Activated T-helper 1 cell treated with anti-CD3 and anti-CD28 coated beads, Interleukin-12 subunit alpha, Interleukin-12 subunit beta, Interleukin-2, Interleukin-4 antibody, amounts not matched to agents 30 ng/mL and 10 ng/mL and 1 ng/mL, durations not matched to agents 14 hours and 24 hours and 36 hours (primary cell): ENCODE measurements at regions not wholly inside any gene's neighbourhood (a gene's known extent, or its start where the extent isn't known, plus 50 kb on each side); places are given as distances from the start of the nearest gene placed in this dataset.

Source experiments
- DNase-seq: peaks from one replicate; pipeline ENCODE4 v3.0.0; 2021; ENCODE audit warnings: low spot score
- H3K27ac Mint-ChIP-seq: one replicate; pipeline ENCODE4 v1.8.0; 2021; ENCODE audit warnings: mild to moderate bottlenecking, mixed read lengths
- H3K27me3 Mint-ChIP-seq: one replicate; pipeline ENCODE4 v1.8.0; 2022; ENCODE audit warnings: mild to moderate bottlenecking, moderate library complexity, mixed read lengths; ENCODE audit not compliant: insufficient read depth
- H3K36me3 Mint-ChIP-seq: one replicate; pipeline ENCODE4 v1.8.0; 2021; ENCODE audit warnings: low read depth, mixed read lengths
- H3K4me1 Mint-ChIP-seq: one replicate; pipeline ENCODE4 v1.8.0; 2021; ENCODE audit warnings: low read depth, mixed read lengths
- H3K4me3 Mint-ChIP-seq: one replicate; pipeline ENCODE4 v1.8.0; 2021; ENCODE audit warnings: mild to moderate bottlenecking, moderate library complexity, mixed read lengths
- H3K9me3 Mint-ChIP-seq: one replicate; pipeline ENCODE4 v1.8.0; 2021; ENCODE audit warnings: mixed read lengths
- intact Hi-C: fragments of 100-400 bp; cut with micrococcal nuclease; formaldehyde crosslinking; loops from one replicate; pipeline ENCODE4 v1.15.1; 2024

DNA sequence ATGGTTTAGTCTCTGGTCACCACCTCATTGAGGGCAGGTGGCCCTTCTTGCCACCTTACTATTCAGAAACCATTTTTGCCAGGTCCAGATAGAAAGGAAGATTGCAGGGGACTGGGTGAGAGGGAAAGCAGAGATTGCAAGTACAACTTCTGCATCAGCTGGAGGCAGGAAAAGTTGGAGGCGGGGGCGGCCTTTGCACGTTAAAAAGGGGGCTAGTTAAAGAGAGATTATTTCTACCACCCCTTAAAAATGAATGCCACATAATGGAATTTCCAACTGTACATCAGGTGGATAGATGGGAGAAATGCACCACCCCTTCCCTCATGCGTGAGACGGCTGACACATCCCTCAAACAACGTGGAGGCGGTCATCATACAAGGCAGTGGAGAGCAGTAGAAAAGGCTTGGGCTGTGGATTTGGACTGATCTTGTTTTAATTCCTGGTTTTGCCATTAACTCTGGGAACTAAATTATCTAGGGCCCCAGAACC is 95.4 kb upstream of the CNKSR3 start:
- intact Hi-C loops = loop anchor here (1.0 to 5.0 kb wide), 10 partner anchors 126 to 812 kb away; partner anchors contain the start of gene SCAF8
- Mint-ChIP-seq H3K36me3 (no peaks in the 10 kb centered on the region), H3K4me1 (peaks cover 24% of the 10 kb centered on the region), H3K4me3 (peak overlapping the region; percentile 60), H3K9me3 (no peaks in the 10 kb centered on the region), H3K27ac (peak overlapping the region; percentile 86), H3K27me3 (peaks cover 3% of the 10 kb centered on the region)
- no peak for DNase-seq

DNA sequence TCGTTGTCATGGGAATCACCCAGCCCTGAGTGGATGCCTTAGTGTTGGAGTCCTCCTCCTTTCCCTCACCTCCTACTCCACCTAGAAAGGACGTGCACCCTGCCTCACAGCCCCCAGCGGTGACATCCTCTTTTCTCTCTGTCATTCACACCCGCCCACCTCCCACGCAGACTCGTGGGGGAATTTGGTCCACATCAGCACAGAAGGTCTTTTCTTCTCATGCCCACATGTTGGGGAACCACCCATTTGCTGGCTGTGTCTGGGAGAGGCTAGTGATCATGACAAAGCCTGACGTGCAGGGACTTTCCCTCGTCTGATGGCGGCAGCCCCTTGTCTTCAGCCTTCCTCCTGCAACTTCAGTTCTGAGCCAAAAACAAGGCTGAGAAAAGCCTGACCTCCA is 96.0 kb upstream of the CNKSR3 start:
- intact Hi-C loops = loop anchor here (1.0 to 5.0 kb wide), 9 partner anchors 126 to 812 kb away; partner anchors contain the start of gene SCAF8
- peaks cover 3% of the 10 kb centered on the region for H3K27me3 Mint-ChIP-seq
- H3K27ac Mint-ChIP-seq = peak overlapping the region; percentile 86
- no peaks in the 10 kb centered on the region for H3K9me3 Mint-ChIP-seq
- peak; percentile 66 for DNase-seq
- peaks cover 24% of the 10 kb centered on the region for H3K4me1 Mint-ChIP-seq
- peak overlapping the region; percentile 65 for H3K4me3 Mint-ChIP-seq
- no peaks in the 10 kb centered on the region for H3K36me3 Mint-ChIP-seq

DNA sequence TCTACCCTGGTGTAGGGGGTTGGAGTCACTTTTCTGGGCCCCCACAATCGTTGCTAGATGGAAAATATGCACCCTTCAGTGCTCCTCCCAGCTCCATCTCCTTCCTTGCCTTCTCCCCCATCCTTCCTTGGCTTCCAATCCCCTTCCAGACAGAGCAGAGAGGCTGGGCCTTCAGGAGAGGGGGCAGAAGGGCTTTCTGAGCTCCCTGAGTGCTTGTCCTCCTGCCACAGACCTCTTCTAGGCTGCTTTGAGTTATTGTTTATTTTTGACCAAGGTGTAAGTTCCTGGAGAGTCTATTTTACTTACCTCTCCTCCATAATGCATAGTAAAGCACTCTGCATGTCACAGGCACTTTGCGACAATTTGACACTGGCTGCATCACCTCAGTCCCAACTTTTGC is 96.4 kb upstream of the CNKSR3 start:
- peaks cover 3% of the 10 kb centered on the region for H3K27me3 Mint-ChIP-seq
- DNase-seq = no peak
- peak overlapping the region; percentile 65 for H3K4me3 Mint-ChIP-seq
- intact Hi-C loops = loop anchor here (1.0 to 5.0 kb wide), 9 partner anchors 125 to 811 kb away; partner anchors contain the start of gene SCAF8
- H3K27ac Mint-ChIP-seq = peak overlapping the region; percentile 86
- H3K9me3 Mint-ChIP-seq = no peaks in the 10 kb centered on the region
- no peaks in the 10 kb centered on the region for H3K36me3 Mint-ChIP-seq
- H3K4me1 Mint-ChIP-seq = peaks cover 24% of the 10 kb centered on the region

DNA sequence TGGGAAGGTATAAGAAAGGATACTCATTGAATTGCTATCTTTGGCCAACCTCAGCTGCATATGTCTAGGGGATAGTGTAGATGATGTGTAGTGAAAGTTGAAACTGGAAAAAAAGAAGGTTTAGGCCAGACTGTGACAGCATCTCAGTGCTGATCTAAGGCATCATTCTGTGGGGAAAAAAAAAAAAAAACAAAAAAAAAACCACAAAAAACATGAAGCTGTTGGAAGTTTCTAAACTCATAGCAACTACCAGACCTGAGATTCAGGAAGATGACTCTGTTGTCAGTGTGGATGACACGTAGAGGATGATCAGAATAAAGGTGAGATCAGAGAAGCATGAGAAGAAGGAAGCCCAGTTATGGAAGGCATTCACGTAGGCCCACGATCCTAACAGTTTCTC is 100.8 kb upstream of the CNKSR3 start:
- H3K9me3 Mint-ChIP-seq = no peaks in the 10 kb centered on the region
- no peak overlapping the region for H3K4me3 Mint-ChIP-seq
- no peak for DNase-seq
- H3K4me1 Mint-ChIP-seq = peaks cover 10% of the 10 kb centered on the region
- H3K27ac Mint-ChIP-seq = no peak overlapping the region
- intact Hi-C loops = no loop called here
- H3K36me3 Mint-ChIP-seq = no peaks in the 10 kb centered on the region
- peaks cover 3% of the 10 kb centered on the region for H3K27me3 Mint-ChIP-seq

DNA sequence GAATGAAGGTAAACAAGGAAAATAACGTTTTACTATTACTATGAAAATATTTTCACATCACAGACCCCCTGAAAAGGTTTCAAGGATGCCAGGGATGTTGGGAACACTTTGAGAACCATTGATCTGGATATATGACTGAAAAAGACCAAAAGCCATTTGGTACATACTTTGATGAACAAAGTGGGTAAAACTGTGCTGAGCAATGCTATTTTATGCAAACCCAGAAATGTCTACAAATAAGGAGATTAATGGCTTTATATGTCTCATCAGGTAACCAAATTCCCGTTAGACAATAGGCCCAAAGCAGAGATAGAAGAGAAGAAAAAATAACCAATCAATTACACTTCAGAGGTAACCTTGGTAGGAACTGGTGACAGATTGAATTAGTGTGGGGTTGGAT is 101.4 kb upstream of the CNKSR3 start:
- H3K27me3 Mint-ChIP-seq = peaks cover 3% of the 10 kb centered on the region
- H3K4me3 Mint-ChIP-seq = no peak overlapping the region
- intact Hi-C loops = no loop called here
- H3K4me1 Mint-ChIP-seq = peaks cover 4% of the 10 kb centered on the region
- no peak overlapping the region for H3K27ac Mint-ChIP-seq
- no peaks in the 10 kb centered on the region for H3K36me3 Mint-ChIP-seq
- DNase-seq = no peak
- no peaks in the 10 kb centered on the region for H3K9me3 Mint-ChIP-seq

DNA sequence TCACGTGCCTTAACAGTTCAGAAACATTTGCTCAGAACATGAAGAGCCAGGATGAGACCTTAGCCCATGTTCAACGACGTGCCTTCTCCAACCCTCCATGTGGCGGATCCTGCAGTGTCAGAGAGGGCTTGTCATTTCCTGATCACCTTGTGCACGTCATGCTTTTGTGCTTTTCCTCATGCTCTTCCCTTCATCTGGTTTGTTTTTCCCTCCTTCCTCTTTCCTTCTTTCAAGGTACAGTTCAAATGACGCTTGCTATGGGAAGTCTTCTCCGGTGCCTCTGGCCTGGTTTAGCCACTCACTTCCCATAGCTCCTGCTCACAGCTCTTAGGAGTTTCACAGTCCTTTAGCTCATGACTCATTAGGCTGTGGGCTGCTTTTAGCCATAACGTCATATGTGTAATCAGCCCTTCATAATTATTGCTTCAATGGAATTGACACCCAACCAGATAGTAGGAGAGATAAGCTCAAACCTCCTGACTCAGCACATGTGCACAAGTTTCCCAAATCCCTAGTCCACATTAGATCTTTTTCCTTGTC is 102.7 kb upstream of the CNKSR3 start:
- no peaks in the 10 kb centered on the region for H3K9me3 Mint-ChIP-seq
- H3K27me3 Mint-ChIP-seq = peaks cover 3% of the 10 kb centered on the region
- no peak overlapping the region for H3K4me3 Mint-ChIP-seq
- DNase-seq = no peak
- no peaks in the 10 kb centered on the region for H3K36me3 Mint-ChIP-seq
- intact Hi-C loops = no loop called here
- H3K27ac Mint-ChIP-seq = no peak overlapping the region
- no peaks in the 10 kb centered on the region for H3K4me1 Mint-ChIP-seq

DNA sequence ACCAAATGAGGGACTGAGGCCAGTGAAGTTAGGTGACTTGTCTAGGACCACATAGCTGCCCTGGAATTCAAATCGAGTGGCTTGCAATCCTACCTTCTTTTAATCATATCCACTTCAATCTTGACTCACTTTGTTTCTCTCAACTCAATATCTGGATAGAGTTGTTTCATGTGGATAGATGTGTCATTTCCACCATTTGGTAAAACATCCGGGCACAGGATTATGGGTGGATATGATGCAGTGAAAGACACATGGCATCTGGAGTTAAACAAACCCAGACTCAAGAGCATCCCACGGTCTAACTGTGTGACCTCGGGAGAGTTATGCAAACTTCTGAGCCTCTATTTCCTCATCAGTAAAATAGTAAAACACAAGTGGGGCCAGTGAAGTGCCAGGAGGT is 103.6 kb upstream of the CNKSR3 start:
- Mint-ChIP-seq H3K27me3 (peaks cover 3% of the 10 kb centered on the region), H3K4me1 (no peaks in the 10 kb centered on the region), H3K36me3 (no peaks in the 10 kb centered on the region), H3K9me3 (no peaks in the 10 kb centered on the region), H3K4me3 (no peak overlapping the region), H3K27ac (no peak overlapping the region)
- DNase-seq = no peak
- intact Hi-C loops = no loop called here

DNA sequence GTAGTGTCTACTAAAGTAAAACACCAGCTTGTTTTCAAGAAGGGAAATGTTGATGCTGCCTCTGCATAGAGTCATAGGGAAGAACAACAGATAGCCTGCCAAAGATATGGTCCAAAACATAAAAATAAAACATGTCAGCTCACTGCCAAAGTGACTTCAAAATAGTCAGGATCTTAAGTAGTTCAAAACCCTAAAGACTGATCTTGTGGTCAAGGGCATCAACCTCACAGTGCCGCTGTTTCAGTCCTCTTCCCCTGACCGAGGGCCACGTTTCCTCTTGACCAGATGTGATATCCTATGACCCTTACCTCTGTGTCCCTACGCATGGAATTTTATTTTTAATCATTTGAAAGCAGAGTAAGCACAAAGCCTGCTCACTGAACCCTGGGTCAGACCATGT is 104.2 kb upstream of the CNKSR3 start:
- no peak overlapping the region for H3K4me3 Mint-ChIP-seq
- H3K4me1 Mint-ChIP-seq = no peaks in the 10 kb centered on the region
- intact Hi-C loops = no loop called here
- no peaks in the 10 kb centered on the region for H3K9me3 Mint-ChIP-seq
- peaks cover 3% of the 10 kb centered on the region for H3K27me3 Mint-ChIP-seq
- H3K27ac Mint-ChIP-seq = no peak overlapping the region
- no peaks in the 10 kb centered on the region for H3K36me3 Mint-ChIP-seq
- DNase-seq = no peak

DNA sequence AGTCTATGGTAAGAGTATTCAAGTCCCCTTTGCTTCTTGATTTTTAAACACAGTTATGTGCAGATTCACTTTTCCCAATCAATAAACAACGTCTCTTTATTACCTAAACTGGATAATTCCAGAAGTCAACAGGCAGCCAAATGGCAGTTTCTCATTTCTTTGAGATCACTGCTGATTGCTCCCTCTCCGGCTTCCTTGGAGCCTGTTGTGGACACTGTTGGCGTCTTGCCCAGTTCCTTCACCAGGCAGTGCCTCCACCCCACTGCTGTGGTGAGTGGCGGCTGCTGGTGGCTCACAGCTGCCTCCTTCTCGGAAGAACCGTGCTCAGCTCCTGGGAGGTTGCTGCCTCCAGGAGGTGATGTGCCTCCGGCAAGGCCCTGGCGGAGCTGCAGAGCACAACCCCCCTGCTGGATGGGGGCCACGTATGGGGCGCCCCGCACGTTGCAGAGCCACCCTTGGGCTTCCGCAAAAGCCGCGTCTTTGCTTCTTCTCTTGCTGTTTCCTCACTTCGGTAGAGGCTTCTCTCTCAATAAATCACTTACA is 105.1 kb upstream of the CNKSR3 start:
- Mint-ChIP-seq H3K36me3 (no peaks in the 10 kb centered on the region), H3K27me3 (no peaks in the 10 kb centered on the region), H3K9me3 (no peaks in the 10 kb centered on the region), H3K4me3 (no peak overlapping the region), H3K4me1 (no peaks in the 10 kb centered on the region), H3K27ac (no peak overlapping the region)
- DNase-seq = no peak
- intact Hi-C loops = no loop called here

DNA sequence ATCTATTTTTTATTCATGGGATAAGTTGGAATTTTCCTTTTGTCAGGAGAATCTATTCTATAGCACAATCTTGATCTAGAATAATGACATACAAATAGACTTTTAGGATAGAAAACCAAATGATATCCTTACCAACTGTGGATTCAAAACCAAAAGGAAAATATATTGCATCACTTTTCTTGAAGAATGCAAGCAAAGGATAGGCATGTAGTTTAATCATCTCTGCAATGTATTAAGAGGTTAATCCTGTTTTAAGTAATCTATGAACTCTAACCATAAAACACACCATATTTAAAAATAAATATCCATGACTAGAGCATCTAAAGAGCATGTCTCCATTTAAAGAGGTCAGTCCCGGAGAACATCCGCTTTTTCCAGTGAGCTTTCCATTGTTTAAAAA is 106.7 kb upstream of the CNKSR3 start:
- intact Hi-C loops = no loop called here
- peaks cover 4% of the 10 kb centered on the region for H3K9me3 Mint-ChIP-seq
- no peak overlapping the region for H3K27ac Mint-ChIP-seq
- no peak overlapping the region for H3K4me3 Mint-ChIP-seq
- H3K36me3 Mint-ChIP-seq = no peaks in the 10 kb centered on the region
- H3K4me1 Mint-ChIP-seq = no peaks in the 10 kb centered on the region
- no peak for DNase-seq
- no peaks in the 10 kb centered on the region for H3K27me3 Mint-ChIP-seq

DNA sequence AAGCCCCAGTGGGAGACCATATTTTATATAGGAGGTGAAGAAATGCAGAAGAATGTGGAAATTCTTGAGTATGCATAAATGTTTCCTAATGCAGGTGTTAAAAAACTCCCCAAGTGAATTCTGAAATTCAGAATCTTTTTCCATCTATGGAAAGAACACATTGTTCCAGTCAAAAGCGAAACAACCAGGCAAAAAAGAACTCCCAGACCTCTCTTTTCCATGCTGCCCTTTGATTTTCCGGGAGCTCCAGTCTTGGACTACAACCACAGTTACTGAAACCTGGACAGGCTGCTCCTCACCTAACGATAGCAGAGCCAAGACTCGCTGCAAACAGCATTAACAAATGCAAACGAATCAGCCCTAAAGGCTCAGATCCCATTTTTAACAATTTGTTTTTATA is 108.7 kb upstream of the CNKSR3 start:
- no peak for DNase-seq
- Mint-ChIP-seq H3K36me3 (no peaks in the 10 kb centered on the region), H3K9me3 (peaks cover 4% of the 10 kb centered on the region), H3K4me1 (no peaks in the 10 kb centered on the region), H3K27ac (no peak overlapping the region), H3K4me3 (no peak overlapping the region), H3K27me3 (no peaks in the 10 kb centered on the region)
- intact Hi-C loops = no loop called here

DNA sequence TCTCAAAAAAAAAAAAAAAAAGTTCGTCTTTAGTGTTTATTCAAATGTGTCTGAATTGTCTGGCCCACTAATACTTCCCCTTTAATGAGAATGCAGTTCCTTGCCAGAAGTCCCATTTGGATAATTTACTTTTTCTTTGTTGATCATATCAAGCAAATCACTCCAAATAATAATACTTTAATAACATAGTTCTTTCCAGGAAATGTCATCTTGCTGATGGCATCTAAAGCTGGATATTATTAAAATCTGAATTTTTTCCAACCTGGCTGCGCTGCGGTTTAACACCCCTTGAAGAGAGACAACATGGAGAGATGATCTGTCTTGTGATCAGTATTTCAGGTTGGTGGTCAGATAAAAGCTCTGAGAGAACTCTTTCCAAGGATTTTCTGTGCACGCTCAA is 111.2 kb upstream of the CNKSR3 start:
- no peaks in the 10 kb centered on the region for H3K4me1 Mint-ChIP-seq
- no peak for DNase-seq
- no peak overlapping the region for H3K27ac Mint-ChIP-seq
- H3K4me3 Mint-ChIP-seq = no peak overlapping the region
- H3K36me3 Mint-ChIP-seq = no peaks in the 10 kb centered on the region
- peaks cover 9% of the 10 kb centered on the region for H3K9me3 Mint-ChIP-seq
- peaks cover 2% of the 10 kb centered on the region for H3K27me3 Mint-ChIP-seq
- intact Hi-C loops = no loop called here

DNA sequence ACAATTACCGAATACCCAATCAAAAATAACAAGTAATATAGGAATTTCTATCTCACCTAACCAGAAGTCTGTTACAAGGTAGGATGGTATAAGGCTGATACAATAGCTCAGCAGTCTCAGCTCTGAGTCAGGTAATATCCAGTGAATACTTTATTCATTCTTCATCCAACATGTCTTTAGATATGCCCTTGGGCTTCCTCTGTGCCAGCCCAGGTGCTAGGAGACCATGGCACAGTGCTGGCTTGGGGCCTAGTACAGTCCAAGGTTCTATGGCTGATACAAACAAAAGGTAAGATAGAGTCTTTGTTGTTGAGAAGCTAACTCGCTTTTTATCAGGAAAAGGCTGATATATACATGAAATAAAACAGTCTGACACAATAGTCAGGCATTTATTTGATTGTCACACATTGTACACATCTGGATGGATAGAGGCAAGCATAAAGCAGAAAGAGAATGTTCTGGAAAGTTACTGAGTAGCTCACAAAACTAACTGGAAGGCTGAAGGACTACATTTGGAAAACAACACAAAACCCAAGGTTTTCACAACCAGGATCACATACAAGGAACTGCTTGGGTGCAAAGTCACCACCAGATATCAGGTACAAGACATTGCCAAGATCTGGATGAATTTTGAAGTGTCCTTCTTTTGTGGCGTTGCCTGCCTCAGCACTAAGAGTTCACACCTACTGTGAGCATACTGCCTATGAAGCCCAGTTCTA is 110.4 kb upstream of the SCAF8 start:
- no peak for DNase-seq
- intact Hi-C loops = no loop called here
- no peak overlapping the region for H3K4me3 Mint-ChIP-seq
- no peak overlapping the region for H3K27ac Mint-ChIP-seq
- H3K4me1 Mint-ChIP-seq = no peaks in the 10 kb centered on the region
- H3K36me3 Mint-ChIP-seq = no peaks in the 10 kb centered on the region
- H3K27me3 Mint-ChIP-seq = peaks cover 2% of the 10 kb centered on the region
- H3K9me3 Mint-ChIP-seq = peaks cover 9% of the 10 kb centered on the region
